ENCODE measurements at regions not wholly inside any gene's neighbourhood (a gene's known extent, or its start where the extent isn't known, plus 50 kb on each side); places are given as distances from the start of the nearest gene placed in this dataset.

DNA sequence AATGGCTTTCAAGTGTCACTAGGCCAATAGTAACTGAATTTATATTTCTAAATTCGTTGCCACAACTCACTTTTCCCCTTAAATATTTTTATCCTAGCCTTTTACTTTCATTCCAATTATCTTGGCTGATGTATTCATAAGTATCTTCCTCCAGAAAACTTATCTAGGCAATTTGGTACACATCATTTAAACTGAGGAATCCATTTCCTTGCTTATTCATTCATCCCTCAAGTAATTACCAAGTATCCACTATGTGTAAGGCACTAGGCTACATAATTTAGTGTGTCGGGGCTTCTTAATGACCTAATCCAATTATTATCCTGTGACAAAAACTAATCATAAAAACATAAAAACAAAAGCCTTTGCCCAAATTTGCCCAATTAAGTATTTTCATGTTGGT, 258.3 kb upstream of the TCF21 start:
- TF ChIP-seq, protein P1, sequence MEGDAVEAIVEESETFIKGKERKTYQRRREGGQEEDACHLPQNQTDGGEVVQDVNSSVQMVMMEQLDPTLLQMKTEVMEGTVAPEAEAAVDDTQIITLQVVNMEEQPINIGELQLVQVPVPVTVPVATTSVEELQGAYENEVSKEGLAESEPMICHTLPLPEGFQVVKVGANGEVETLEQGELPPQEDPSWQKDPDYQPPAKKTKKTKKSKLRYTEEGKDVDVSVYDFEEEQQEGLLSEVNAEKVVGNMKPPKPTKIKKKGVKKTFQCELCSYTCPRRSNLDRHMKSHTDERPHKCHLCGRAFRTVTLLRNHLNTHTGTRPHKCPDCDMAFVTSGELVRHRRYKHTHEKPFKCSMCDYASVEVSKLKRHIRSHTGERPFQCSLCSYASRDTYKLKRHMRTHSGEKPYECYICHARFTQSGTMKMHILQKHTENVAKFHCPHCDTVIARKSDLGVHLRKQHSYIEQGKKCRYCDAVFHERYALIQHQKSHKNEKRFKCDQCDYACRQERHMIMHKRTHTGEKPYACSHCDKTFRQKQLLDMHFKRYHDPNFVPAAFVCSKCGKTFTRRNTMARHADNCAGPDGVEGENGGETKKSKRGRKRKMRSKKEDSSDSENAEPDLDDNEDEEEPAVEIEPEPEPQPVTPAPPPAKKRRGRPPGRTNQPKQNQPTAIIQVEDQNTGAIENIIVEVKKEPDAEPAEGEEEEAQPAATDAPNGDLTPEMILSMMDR (CRISPR knock-in tag; IDR thresholded peaks at IDR 0.05): no peak
- no peak for TF ChIP-seq STAT5B (CRISPR knock-in tag; IDR thresholded peaks at IDR 0.05)
- no peak for TF ChIP-seq ZNF891 (CRISPR knock-in tag; IDR thresholded peaks at IDR 0.05)
- TF ChIP-seq, protein P2, sequence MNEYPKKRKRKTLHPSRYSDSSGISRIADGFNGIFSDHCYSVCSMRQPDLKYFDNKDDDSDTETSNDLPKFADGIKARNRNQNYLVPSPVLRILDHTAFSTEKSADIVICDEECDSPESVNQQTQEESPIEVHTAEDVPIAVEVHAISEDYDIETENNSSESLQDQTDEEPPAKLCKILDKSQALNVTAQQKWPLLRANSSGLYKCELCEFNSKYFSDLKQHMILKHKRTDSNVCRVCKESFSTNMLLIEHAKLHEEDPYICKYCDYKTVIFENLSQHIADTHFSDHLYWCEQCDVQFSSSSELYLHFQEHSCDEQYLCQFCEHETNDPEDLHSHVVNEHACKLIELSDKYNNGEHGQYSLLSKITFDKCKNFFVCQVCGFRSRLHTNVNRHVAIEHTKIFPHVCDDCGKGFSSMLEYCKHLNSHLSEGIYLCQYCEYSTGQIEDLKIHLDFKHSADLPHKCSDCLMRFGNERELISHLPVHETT (CRISPR knock-in tag; conservative IDR thresholded peaks at IDR 0.05): no peak
- TF ChIP-seq AHR (CRISPR knock-in tag; IDR thresholded peaks at IDR 0.05): no peak
- TF ChIP-seq KDM4B (CRISPR knock-in tag; IDR thresholded peaks at IDR 0.05): no peak
- TF ChIP-seq, protein P3, sequence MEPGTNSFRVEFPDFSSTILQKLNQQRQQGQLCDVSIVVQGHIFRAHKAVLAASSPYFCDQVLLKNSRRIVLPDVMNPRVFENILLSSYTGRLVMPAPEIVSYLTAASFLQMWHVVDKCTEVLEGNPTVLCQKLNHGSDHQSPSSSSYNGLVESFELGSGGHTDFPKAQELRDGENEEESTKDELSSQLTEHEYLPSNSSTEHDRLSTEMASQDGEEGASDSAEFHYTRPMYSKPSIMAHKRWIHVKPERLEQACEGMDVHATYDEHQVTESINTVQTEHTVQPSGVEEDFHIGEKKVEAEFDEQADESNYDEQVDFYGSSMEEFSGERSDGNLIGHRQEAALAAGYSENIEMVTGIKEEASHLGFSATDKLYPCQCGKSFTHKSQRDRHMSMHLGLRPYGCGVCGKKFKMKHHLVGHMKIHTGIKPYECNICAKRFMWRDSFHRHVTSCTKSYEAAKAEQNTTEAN (CRISPR knock-in tag; conservative IDR thresholded peaks at IDR 0.05): no peak
- no peak for TF ChIP-seq HDAC1 (CRISPR knock-in tag; IDR thresholded peaks at IDR 0.05)
- no peak for TF ChIP-seq ZNF510 (CRISPR knock-in tag; IDR thresholded peaks at IDR 0.05; ENCODE audit: low read depth)
- no peak for TF ChIP-seq ZNF382 (CRISPR knock-in tag; IDR thresholded peaks at IDR 0.05; ENCODE audit: borderline replicate concordance)
